GM18868 (cell line): ENCODE measurements at regions not wholly inside any gene's neighbourhood (a gene's known extent, or its start where the extent isn't known, plus 50 kb on each side); places are given as distances from the start of the nearest gene placed in this dataset.
"Not testable (repeated sequence)": the region's sequence is repeated elsewhere in the genome, so short reads cannot be mapped to it uniquely, and the experiment has no call there.

ENCODE experiments used
- ATAC-seq: cut with Tn5 transposase; IDR thresholded peaks from one replicate; pipeline ENCODE4 v1.9.1; 2021; ENCODE audit warnings: mild to moderate bottlenecking, moderate library complexity; ENCODE audit not compliant: unreplicated experiment

GRCh38 chr5:13249854-13250253 lies 694.6 kb downstream of the DNAH5 start:
- ATAC-seq = no peak

GRCh38 chr5:13248253-13248652 lies 696.2 kb downstream of the DNAH5 start:
- ATAC-seq = no peak

- ATAC-seq = no peak
Measured at GRCh38 chr5:13246053-13246452, 698.4 kb downstream of the DNAH5 start.

- no peak for ATAC-seq
Measured at GRCh38 chr5:13244151-13244550, 700.3 kb downstream of the DNAH5 start.

- ATAC-seq = no peak
Measured at GRCh38 chr5:13227513-13227912, 717.0 kb downstream of the DNAH5 start.

GRCh38 chr5:13218518-13218917 lies 726.0 kb downstream of the DNAH5 start:
- peak; percentile 46 for ATAC-seq

- ATAC-seq = no peak
Measured at GRCh38 chr5:13217636-13218035, 726.9 kb downstream of the DNAH5 start.

GRCh38 chr5:13215806-13216205 lies 728.7 kb downstream of the DNAH5 start:
- ATAC-seq = no peak

- ATAC-seq = no peak
Measured at GRCh38 chr5:13215370-13215769, 729.1 kb downstream of the DNAH5 start.

GRCh38 chr5:13214182-13214581 lies 730.3 kb downstream of the DNAH5 start:
- ATAC-seq = no peak

GRCh38 chr5:13212886-13213285 lies 731.6 kb downstream of the DNAH5 start:
- no peak for ATAC-seq

- no peak for ATAC-seq
Measured at GRCh38 chr5:13211064-13211463, 733.4 kb downstream of the DNAH5 start.

GRCh38 chr5:13207112-13207511 lies 737.4 kb downstream of the DNAH5 start:
- no peak for ATAC-seq

- no peak for ATAC-seq
Measured at GRCh38 chr5:13201022-13201421, 743.5 kb downstream of the DNAH5 start.

- ATAC-seq = not testable (repeated sequence)
Measured at GRCh38 chr5:13198226-13198625, 746.3 kb downstream of the DNAH5 start.

- no peak for ATAC-seq
Measured at GRCh38 chr5:13189532-13189931, 755.0 kb downstream of the DNAH5 start.

GRCh38 chr5:13188371-13188770 lies 756.1 kb downstream of the DNAH5 start:
- no peak for ATAC-seq

GRCh38 chr5:13187186-13187585 lies 757.3 kb downstream of the DNAH5 start:
- ATAC-seq = no peak

- no peak for ATAC-seq
Measured at GRCh38 chr5:13186177-13186576, 758.3 kb downstream of the DNAH5 start.

- ATAC-seq = no peak
Measured at GRCh38 chr5:13179407-13180087, 764.9 kb downstream of the DNAH5 start.

GRCh38 chr5:13143630-13144029 lies 800.9 kb downstream of the DNAH5 start:
- no peak for ATAC-seq

GRCh38 chr5:13143214-13143613 lies 801.3 kb downstream of the DNAH5 start:
- ATAC-seq = no peak

GRCh38 chr5:13133951-13134350 lies 810.5 kb downstream of the DNAH5 start:
- ATAC-seq = no peak
